IMR-90 (cell line): ENCODE measurements at regions not wholly inside any gene's neighbourhood (a gene's known extent, or its start where the extent isn't known, plus 50 kb on each side); places are given as distances from the start of the nearest gene placed in this dataset.

Experiments
- CTCF ChIP-seq: conservative IDR thresholded peaks from 2 replicates; pipeline ENCODE4 v1.5.1; 2012; ENCODE audit warnings: mild to moderate bottlenecking, low read depth, low read length, improper control_type of control experiment
- FOS ChIP-seq: fragments of 150-350 bp; IDR thresholded peaks from 2 replicates; pipeline ENCODE4 v1.6.1; 2016; ENCODE audit warnings: low read depth, low read length
- MAZ ChIP-seq: IDR thresholded peaks from 2 replicates; pipeline ENCODE4 v1.6.1; 2012; ENCODE audit warnings: low read depth, mild to moderate bottlenecking, low read length, improper control_type of control experiment, moderate library complexity, borderline replicate concordance
- NFE2L2 ChIP-seq: fragments of 150-350 bp; IDR thresholded peaks from 2 replicates; pipeline ENCODE4 v1.6.1; 2016; ENCODE audit warnings: low read depth, mild to moderate bottlenecking, low read length
- RAD21 ChIP-seq: IDR thresholded peaks from 2 replicates; pipeline ENCODE4 v1.6.1; 2012; ENCODE audit warnings: low read length, improper control_type of control experiment
- RCOR1 ChIP-seq: IDR thresholded peaks from 2 replicates; pipeline ENCODE4 v1.6.1; 2012; ENCODE audit warnings: mild to moderate bottlenecking, low read length, improper control_type of control experiment; ENCODE audit not compliant: insufficient replicate concordance
- SMC3 ChIP-seq: fragments of 150-350 bp; IDR thresholded peaks from 2 replicates; pipeline ENCODE4 v1.6.1; 2016; ENCODE audit warnings: low read depth, mild to moderate bottlenecking, antibody characterized with exemption, low read length, moderate library complexity

- no peak for TF ChIP-seq MAZ
- no peak for TF ChIP-seq SMC3
- no peak for TF ChIP-seq CTCF
- TF ChIP-seq RAD21 = no peak
- no peak for TF ChIP-seq FOS
- TF ChIP-seq RCOR1 = no peak
- no peak for TF ChIP-seq NFE2L2
Observed at GRCh38 chr2:147182260-147182659, 662.6 kb upstream of the ACVR2A start.
